ENCODE measurements at regions not wholly inside any gene's neighbourhood (a gene's known extent, or its start where the extent isn't known, plus 50 kb on each side); places are given as distances from the start of the nearest gene placed in this dataset.

DNA sequence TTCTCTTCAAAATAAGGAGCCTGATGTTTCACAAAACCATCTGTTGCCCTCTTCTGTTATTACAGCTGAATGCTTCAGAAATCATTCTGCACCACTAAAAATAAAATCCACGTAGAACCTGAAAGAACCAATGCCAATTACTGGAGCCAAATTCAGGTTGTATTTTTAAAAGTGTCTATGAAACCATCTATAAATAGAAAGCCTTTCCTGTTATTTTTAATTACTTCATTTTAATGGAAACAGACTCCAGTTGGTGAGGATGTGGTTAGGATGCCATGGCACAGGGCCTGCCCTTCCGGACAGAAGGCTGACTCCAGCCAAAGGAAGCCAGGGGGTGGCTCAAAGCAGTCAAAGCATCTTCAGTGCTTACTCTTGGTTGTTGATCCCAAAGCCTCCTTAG is 119.8 kb downstream of the TENT4A start:
- DNase-seq (ENCODE audit: low spot score) = peak; percentile 44

DNA sequence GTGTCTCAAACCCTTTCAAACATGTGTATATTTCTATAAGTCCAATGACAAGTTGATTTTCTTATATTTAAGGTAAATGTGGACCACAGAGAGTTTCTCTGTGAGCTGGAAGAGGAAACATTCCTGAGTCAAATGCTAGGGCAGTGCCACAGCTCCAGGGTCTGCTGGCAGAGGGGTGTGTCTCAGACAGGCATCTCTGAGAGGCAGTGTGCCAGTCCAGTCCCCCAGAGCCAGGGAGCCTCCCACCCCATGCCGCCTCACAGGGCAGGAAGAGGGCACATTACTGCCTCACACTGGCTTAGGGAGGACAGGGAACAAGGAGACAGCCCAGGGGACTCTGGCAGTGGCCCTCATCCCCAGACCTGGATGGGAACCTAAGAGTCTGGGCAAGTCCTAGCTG is 120.2 kb downstream of the TENT4A start:
- no peak for DNase-seq (ENCODE audit: low spot score)

DNA sequence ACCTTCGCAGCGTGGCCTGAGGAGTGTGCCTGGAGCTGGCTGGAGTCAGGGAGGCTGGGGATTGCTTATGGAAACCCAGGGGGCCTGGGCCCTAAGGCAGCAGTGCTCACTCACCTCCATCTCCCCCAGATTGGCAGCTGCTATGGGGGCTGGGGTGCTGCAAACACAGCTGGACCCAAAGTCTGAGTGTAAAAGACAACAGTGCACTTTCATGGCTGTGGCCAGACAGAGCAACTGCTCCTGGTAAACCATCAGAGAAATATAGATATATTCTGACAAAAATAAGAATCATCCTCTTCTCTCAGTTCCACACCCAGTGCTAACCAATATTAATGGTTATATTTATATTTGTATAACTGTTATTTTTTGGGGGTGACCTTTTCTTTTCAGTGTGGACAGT is 123.9 kb downstream of the TENT4A start:
- DNase-seq (ENCODE audit: low spot score) = no peak

DNA sequence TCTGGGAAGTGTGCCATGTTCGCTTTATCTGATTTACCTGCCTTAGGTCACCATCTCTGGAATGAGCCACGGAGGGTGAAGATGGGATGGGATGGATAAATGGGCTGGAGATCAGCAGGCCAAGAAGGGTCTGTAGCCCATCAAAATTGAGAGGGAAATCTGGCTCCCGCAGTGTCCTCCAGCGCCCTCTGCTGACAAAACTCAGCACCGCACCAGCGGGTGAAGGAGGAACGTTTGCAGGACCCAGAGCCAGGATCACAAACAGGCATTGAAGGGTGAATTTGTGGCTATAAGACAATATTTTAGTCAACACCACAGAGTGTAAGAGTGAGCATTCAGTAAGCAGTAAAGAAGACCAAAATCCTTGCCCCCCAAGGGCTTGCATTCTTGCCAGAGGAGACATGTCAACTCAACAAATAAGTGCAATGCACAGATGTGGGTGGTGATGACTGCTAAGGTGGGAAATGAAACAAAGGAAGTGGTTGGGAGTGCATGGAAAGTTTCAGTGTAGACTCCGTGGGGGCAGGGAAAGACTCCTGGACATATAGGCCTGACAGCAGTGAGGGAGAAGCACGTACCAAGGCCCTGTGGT is 124.4 kb downstream of the TENT4A start:
- DNase-seq (ENCODE audit: low spot score) = no peak

DNA sequence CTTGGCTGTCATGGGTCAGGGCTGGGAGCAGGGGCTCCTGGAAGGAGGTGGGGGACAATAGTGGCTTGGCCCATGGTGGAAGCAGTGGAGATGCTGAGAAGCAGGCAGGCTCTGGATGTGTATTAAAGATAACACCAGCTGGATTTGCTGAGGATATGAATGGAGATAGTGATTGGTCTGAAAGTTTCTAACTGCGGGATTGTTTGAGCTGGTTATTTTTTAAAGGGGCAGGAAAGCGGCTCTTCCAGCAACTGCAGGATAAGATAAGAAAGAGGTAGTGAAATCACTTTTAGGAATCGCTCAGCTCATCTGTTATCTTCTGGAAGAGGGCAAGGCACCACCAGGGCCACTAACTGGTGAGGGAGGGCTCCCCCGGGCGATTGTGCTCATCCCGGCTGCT is 125.5 kb downstream of the TENT4A start:
- no peak for DNase-seq (ENCODE audit: low spot score)

DNA sequence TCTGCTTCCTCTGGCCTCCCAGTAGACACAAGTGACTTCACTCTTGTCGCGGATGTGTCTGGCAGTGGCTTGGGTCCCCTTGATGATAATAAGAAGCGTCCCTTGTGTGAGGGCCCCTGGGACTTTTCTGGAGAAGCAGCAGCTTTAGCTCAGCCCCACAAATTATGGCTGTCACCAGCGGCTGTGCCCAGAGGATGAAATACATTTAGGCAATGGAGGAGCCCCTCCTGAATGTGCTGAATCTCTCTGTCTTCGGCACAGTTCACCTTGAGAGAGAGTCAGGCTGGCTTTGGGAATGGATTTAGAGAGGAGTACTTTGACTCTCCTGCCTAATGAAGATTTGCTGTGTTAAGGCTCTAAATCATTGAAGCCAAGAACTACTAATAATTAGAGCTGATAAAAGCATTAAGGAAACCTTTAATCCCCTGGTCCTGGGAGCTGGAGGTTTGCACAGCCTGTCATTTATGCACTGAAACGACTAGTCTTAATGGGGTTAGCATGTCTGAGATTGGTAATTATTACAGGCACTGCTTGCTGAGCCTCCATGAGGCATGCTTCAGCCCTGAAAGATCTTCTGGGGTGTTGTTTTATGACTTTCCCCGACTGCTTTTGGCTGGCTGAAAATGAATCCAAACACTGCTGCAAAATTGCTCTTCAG is 127.0 kb downstream of the TENT4A start:
- DNase-seq (ENCODE audit: low spot score) = no peak

DNA sequence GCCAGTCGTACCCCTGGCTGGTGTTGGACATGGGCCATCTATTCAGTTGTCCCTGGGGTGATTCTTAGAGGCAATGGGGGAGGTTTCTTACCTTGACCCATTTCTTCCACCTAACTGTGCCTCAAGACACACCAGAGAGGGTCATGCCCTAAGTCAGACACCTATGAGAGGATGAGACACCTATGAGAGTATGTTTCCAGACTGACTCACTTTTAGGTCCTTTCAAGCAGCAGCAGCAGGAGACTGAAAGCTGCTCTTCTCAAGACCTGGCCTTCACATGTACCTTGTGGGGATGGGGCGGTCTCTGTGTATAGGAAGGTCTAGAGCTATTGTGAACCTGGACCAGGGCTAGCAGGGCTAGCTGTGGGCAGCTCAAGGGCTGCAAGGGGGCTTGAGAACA is 130.1 kb downstream of the TENT4A start:
- no peak for DNase-seq (ENCODE audit: low spot score)

DNA sequence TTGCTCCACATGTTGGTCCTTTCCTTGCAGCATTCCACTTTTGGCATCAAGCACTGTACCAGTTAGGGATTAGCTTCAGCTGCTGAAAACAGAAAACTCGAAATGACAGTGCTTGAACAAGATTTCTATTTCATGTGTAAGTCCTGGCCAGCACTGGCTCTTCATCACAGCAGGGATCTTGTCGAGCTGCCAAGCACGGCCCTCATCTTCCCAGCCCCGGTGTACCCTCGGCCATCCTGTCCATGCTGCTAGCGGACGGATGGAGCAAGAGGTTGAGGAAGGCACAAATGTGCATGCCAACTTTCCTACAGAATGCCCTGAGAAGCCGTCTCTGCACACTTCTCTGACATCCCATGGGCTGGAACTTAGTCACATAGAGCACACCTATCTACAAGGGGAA is 130.6 kb downstream of the TENT4A start:
- no peak for DNase-seq (ENCODE audit: low spot score)

DNA sequence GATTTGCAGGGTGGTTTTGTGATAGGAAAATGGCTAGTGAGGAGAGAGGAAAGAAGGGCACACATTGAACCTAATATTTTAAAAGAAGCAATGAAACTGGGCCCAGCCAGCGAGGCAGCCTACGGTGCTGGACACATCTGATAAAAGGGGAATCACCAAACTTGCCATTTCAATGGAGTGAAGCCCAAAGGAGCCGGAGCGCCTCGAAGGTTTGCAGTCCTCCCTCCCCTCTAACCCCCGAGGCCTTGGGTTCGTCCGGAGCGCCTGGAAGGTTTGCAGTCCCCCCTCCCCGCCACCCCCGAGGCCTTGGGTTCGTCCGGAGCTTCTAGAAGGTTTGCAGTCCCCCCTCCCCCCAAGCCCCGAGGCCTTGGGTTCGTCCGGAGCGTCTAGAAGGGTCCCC is 132.6 kb downstream of the TENT4A start:
- DNase-seq (ENCODE audit: low spot score) = no peak

DNA sequence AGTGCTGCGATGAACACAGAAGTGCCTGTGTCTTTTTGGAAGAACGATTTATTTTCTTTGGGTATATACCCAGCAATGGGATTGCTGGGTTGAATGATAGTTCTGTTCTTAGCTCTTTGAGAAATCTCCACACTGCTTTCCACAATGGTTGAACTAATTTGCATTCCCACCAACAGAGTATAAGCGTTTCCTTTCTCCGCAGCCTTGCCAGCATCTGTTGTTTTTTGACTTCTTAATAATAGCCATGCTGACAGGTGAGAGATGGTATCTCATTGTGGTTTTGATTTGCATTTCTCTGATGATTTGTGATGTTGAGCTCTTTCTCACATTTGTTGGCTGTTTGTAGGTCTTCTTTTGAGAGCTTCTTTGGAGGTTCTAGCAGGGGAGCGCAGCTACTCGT is 134.6 kb downstream of the TENT4A start:
- no peak for DNase-seq (ENCODE audit: low spot score)

DNA sequence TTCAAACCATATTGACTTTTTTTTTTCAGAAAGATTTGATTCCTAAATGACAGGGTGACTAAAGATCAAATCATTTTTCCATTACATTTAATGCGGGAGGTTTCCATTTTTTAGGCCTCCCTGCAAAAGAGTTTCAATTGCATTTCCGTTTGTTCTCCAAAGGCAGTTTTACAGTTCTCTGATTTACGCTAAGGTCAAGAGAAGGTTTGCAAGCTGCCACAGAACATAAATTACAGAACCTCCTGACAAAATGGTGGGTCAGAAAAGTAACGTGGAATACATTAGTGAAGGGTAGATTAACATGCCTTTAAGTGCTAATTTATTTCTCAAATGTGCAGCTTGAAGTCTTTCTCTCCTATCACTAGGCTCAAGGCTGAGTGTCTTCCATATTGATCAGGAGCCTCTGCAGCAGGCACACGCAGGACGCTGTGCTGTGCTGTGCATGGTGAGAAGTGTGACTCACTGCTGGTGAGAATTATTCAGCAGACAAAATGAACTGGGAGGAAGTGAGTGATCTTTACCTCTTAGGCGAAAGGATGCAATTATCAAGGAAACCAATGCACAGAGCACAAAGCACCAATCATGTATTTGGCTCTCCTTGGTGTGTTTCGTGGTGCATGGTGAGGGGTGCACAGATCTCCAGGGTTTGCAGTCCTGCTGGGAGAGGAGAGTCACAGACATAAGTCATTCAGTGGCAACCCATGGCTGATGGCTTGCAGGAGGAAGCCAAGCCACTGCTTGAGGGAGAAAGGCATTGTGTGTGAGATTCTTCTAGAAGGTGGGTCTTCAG is 136.3 kb downstream of the TENT4A start:
- peak; percentile 57 for DNase-seq (ENCODE audit: low spot score)

DNA sequence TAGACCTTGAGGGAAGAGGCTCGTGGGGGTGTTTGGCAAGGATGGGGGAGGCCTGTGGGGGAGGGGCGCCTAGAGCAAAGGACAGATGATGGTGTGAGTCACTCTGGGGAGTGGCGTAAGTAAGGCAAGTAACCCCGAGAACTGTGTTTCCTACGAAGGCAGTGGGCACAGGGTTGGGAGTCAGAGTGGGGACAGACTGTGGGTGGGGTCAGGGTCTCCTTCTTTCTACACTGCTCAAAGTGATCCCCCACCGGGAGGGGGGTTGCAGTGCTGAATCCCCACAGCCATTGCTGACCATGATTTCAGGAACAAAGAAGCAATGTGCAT is 136.8 kb downstream of the TENT4A start:
- DNase-seq (ENCODE audit: low spot score) = no peak

DNA sequence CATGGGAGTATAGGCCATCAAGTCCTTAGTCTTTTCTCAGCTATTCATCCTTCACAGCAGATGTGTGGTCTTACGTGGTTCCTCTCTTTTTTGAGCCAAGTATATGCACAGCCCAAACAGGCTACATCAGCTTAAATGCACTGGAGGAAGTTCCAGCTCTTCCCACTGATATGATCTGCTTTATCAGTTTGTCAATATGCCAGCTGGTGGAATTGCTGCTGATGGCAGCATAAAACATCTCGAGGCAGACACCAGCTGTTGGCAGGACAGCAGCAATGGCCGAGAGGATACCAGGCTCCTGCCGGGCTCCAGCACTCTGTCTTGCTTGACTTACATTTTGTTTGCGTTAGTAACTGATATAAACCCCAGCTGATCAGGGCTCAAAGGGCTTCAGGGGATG is 143.4 kb downstream of the TENT4A start:
- DNase-seq (ENCODE audit: low spot score) = no peak

DNA sequence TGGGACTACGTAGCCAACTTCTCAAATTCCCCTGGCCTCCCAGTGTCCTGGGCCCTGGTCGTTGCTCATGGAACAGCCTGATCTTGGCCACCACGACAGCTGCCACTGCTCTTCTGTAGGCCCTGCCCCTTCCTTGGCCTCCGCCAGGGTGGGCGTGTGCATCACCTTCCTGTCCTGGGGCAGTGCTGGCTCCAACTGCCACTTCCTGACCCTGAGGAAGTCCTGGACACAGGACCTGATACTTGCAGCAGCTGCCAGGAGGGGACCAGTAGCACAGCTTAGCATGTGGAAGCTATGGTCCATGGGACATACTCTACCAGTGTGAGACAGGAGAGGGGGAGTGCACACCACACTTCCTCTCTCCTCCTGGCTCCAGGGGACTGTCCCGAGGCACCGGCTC is 145.2 kb downstream of the TENT4A start:
- no peak for DNase-seq (ENCODE audit: low spot score)

DNA sequence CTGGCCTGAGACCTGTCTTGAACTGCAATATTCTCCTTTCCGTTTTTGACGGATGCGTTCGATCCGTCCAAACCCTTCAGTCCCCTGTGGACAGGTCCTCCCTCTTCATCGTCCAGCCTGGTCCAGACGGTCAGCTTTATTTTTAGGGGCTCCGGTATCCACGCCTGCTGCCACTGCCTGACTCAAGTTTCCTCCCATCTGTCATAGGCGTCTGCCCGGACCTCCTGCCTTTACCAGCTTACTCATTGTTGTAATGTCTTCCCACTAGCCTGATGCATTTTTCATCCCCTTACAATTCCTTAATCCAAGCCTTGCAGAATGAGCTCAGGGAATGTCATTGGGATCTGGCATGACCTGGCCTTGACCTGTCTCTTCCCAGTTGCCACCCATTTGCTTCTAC is 145.8 kb downstream of the TENT4A start:
- DNase-seq (ENCODE audit: low spot score) = no peak

DNA sequence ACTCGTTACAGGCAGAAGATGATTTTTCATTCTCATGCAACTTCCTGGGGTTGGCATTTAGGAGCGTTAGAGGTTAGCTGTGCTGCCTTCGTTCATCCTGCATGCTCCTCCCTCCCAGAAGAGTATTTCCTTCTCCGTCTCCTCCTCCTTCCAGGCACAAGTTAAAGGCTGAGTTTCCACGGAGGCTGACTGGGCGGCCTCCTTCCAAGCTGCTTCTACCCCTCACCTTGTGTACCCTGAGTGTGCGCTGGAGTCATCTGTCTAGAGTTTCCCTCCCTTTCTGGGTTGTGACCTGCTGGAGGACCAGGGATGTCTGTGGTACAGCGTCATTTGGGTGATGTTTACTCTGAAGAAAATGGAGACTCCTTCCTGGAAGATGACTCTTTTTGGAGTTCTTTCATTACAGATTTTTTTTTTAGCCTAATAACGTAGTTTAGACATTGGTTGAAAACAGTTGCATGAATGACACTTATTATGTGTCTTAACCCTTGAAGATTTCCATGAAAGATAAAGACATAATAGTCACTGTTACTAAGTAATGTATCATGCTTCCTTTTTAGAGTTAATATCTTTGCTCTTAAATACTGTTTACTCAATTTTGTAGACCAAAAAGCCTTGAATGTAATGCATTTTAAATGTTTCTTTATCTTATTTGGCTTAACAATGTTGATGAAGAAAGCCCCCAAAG is 146.9 kb downstream of the TENT4A start:
- no peak for DNase-seq (ENCODE audit: low spot score)

DNA sequence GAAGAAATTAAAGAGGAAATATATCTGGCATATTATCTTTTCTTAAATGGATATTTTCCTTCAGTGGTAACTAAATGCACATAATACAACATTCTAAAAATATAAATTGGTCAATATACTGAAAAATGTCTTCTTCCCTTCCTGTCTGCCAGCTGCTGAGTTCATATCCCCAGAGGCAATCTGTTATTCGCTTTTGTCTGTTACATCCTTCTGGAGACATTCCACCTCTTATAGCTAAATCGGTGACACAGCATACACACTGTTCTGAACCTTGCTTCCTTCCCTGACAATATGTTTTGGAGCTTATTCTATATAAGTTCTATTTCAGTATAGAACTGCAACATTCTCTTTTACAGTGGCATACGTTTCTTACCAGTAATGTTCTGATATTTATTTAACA is 147.8 kb downstream of the TENT4A start:
- no peak for DNase-seq (ENCODE audit: low spot score)

DNA sequence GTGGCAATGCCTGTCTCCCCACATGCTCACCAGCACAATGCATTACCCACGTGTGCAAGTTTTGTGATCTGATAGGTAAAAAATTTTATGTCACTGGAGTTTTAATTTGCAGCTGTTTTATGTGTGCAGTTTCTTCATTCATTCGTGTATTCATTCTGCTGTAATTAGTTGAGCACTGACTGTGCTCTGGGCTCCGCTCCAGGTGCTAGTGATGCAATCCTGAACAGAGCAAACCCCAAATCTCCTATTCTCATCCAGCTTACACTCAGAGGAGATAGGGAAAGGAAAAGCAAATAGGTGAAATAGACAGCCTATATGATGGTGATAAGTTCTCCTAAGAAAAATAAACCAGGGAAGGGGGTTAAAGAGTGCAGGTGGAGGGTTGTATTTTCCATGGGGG is 148.4 kb downstream of the TENT4A start:
- DNase-seq (ENCODE audit: low spot score) = no peak

DNA sequence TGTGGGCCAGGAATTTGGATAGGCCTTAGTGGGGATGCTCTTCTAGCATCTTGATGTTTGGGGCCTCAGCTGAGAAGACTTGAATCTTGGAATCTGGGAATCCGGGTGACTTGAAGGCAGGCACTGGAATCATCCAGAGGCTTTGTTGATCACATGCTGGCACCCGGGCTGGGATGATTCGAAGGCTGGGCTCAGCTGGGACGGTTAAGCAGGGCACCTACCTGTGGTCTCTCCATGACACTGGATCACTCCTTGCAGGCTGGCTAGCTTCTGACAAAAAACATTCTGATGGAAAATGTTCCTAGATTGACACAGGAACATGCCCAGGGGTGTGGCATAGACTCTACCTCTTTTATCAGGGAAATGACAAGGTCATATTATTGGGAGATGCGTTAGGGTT is 149.1 kb downstream of the TENT4A start:
- DNase-seq (ENCODE audit: low spot score) = no peak

DNA sequence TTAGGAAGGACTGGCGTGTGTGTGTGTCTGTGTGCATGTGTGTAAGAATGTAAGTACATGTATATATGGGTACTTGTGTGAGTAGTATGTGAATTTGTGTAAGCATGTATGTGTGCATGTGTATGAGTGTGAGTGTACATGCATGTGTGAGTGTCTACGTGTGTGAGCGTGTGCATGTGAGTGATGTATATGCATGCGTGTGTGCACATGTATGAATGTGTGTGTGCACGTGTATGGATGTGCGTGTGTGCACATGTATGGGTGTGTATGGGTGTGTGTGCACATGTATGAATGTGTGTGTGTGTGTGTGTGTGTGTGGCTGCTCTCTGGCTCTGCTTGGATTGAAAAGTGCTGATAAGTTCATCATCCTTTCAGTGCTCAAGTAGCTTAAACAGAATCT is 154.5 kb downstream of the TENT4A start:
- no peak for DNase-seq (ENCODE audit: low spot score)

DNA sequence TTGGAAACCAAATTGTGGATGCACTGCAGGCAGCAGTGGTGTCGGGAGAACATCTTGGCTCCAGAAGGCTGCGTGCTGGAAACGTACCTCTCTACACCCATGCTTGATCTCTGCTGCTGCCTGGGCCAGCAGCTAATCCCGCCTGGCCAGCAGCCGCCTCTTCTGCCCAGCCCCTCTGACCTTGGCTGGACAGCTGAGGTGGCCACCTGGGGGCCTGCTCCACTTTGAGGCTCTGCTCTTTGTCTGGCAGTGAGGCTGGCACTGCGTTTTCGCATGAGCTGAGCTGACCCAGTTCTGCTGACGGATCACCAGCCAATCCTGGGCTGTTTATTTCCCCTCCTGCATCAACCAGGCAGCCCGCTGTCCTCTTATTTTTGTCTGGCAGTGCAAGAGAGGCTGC is 154.9 kb downstream of the TENT4A start:
- DNase-seq (ENCODE audit: low spot score) = no peak

DNA sequence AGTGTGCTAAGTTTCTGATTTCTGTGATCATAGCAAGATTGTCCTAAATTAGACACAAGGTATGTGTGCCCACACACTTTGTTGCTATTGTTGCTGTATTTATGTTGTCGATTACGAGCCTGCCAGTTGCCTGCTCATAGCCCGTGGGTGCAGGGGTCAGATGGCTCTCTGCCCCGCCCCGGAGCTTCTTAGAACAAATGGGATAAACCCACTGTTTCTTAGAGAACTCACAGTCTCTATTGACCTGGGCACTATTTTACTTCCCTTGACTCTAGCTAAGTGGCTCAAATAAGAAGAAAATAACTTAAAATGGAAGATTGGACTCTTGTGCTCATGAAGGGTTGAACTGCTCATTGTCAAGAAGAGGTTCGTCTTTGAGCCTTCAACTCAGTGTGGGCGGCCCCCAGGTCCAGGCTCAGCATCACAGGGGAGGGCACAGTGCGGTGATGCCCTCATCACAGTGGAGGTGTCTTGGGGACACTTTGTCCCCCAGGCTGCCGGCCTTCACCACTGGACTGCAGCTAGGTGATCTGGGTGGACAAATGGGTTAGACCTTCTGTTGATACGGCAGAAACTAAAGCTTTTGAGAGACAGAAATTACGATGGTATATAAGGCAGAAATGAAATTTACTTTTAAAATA is 155.5 kb downstream of the TENT4A start:
- peak; percentile 2 for DNase-seq (ENCODE audit: low spot score)

DNA sequence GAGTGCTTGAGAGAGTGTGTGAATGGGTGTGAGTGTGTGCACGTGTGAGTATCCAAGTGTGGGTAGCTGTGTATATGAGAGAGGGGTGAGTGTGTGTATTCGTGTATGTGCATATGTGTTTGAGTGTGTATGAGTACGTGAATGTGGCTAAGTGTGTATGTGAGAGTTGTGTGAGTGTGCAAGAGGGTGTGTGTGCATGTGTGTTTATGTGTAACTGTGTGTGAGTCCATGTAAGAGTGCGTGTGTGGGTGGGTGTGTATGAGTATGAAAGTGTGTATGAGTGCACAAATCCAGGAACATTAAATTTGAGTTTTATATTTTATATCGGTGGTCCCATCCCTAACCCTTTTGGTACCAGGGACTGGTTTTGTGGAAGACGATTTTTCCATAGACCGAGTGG is 156.4 kb downstream of the TENT4A start:
- no peak for DNase-seq (ENCODE audit: low spot score)
